Esophagus muscularis mucosa (tissue), 4 donors: ENCODE measurements at regions not wholly inside any gene's neighbourhood (a gene's known extent, or its start where the extent isn't known, plus 50 kb on each side); places are given as distances from the start of the nearest gene placed in this dataset.

Experiments used
- EP300 ChIP-seq: sonication (generic); formaldehyde crosslinking; IDR thresholded peaks from one replicate; pipeline ENCODE4 v1.6.1; 2017; ENCODE audit warnings: antibody characterized with exemption
- POLR2A ChIP-seq: fragments of 450-650 bp; IDR thresholded peaks from one replicate; pipeline ENCODE4 v1.6.1; 2017; ENCODE audit warnings: antibody characterized with exemption, moderate library complexity, mild to moderate bottlenecking, low read depth
- TF ChIP-seq, protein P1 (sequence below), 3 experiments: fragments of 200-600 bp in 2 of 3; fragments of 450-650 bp in 1 of 3; sonication (generic) in 2 of 3; IDR thresholded peaks; one replicate each; pipeline ENCODE4 v1.5.1; 2017 to 2019; ENCODE audit warnings: antibody characterized with exemption in 3 of 3, mild to moderate bottlenecking in 2 of 3, moderate library complexity in 1 of 3

DNA sequence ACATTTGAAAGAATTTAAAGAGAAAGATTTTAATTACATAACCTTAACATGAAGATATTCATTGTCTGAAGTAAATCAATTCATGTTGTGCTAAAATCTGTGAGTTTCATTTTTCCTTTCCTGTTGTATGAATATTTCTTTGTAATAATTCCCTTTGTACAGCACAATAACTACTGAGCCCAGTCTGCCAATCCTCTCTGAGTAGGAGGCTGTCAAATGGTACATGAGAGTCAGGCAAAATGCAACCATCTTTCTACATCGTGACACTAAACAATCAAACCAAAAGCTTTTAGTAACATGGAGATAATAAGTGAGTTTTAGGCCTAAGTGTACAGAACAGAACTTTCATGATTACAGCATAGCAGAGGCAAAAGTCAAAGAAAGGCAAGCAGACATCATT, 165.5 kb downstream of the PLPPR4 start:
- TF ChIP-seq, protein P1, sequence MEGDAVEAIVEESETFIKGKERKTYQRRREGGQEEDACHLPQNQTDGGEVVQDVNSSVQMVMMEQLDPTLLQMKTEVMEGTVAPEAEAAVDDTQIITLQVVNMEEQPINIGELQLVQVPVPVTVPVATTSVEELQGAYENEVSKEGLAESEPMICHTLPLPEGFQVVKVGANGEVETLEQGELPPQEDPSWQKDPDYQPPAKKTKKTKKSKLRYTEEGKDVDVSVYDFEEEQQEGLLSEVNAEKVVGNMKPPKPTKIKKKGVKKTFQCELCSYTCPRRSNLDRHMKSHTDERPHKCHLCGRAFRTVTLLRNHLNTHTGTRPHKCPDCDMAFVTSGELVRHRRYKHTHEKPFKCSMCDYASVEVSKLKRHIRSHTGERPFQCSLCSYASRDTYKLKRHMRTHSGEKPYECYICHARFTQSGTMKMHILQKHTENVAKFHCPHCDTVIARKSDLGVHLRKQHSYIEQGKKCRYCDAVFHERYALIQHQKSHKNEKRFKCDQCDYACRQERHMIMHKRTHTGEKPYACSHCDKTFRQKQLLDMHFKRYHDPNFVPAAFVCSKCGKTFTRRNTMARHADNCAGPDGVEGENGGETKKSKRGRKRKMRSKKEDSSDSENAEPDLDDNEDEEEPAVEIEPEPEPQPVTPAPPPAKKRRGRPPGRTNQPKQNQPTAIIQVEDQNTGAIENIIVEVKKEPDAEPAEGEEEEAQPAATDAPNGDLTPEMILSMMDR (IDR thresholded peaks at IDR 0.05), result no peak
- TF ChIP-seq POLR2A (no peak), EP300 (no peak)
